Hepatocyte (in vitro differentiated cells): ENCODE measurements at regions not wholly inside any gene's neighbourhood (a gene's known extent, or its start where the extent isn't known, plus 50 kb on each side); places are given as distances from the start of the nearest gene placed in this dataset.

ENCODE experiments used
- EZH2phosphoT487 ChIP-seq: fragments of 200-600 bp; sonication (generic); IDR thresholded peaks from one replicate; pipeline ENCODE4 v1.6.1; 2018; ENCODE audit warnings: antibody characterized with exemption, mild to moderate bottlenecking, low read depth, moderate library complexity; ENCODE audit not compliant: unreplicated experiment, severe bottlenecking
- TF ChIP-seq, protein P1 (sequence below): fragments of 200-600 bp; sonication (generic); IDR thresholded peaks from 2 replicates; pipeline ENCODE4 v1.5.1; 2016; ENCODE audit warnings: antibody characterized with exemption, mild to moderate bottlenecking; ENCODE audit not compliant: poor library complexity

DNA sequence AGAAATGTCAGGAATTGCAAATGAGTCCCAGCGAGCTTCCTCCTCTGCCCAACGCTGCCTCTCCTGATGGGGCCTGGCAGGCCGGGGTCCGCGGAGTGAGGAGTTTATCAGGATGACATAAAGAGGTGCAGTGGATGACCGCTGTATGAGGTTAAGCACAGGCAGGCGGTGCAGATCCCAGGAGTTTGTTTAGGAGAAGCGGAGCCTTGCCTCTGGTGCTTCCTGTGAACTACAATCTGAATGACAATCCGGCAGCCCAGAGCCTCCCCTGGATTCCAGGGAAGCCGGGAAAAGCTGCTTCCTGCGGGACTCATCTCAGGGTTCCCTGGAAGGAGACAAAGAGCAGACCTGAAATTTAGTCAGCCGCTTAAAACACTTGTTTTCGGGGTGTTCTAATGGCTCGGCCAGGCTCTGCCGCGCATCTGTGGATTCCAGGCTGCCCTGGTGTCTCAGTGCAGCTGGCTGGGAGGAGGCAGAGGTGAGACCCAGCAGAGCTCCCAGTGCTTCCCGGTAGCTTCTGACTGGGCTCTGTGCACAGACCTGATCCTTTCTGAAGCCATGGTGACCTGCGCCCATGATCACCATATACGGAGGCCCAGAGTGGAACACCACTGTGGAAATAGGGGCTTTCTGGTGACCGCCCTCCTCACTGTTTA, 69.8 kb upstream of the IRX4 start:
- TF ChIP-seq, protein P1, sequence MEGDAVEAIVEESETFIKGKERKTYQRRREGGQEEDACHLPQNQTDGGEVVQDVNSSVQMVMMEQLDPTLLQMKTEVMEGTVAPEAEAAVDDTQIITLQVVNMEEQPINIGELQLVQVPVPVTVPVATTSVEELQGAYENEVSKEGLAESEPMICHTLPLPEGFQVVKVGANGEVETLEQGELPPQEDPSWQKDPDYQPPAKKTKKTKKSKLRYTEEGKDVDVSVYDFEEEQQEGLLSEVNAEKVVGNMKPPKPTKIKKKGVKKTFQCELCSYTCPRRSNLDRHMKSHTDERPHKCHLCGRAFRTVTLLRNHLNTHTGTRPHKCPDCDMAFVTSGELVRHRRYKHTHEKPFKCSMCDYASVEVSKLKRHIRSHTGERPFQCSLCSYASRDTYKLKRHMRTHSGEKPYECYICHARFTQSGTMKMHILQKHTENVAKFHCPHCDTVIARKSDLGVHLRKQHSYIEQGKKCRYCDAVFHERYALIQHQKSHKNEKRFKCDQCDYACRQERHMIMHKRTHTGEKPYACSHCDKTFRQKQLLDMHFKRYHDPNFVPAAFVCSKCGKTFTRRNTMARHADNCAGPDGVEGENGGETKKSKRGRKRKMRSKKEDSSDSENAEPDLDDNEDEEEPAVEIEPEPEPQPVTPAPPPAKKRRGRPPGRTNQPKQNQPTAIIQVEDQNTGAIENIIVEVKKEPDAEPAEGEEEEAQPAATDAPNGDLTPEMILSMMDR: no peak
- no peak for TF ChIP-seq EZH2phosphoT487
